DMS79 treated with DMSO at 0.1 percent for 48 hours (cell line): ENCODE measurements at regions not wholly inside any gene's neighbourhood (a gene's known extent, or its start where the extent isn't known, plus 50 kb on each side); places are given as distances from the start of the nearest gene placed in this dataset.
"Not testable (repeated sequence)": the region's sequence is repeated elsewhere in the genome, so short reads cannot be mapped to it uniquely, and the experiment has no call there.

ENCODE experiments used
- DNase-seq: peaks from one replicate; lab custom pipeline; 2025; lab: John Stamatoyannopoulos, UW

DNA sequence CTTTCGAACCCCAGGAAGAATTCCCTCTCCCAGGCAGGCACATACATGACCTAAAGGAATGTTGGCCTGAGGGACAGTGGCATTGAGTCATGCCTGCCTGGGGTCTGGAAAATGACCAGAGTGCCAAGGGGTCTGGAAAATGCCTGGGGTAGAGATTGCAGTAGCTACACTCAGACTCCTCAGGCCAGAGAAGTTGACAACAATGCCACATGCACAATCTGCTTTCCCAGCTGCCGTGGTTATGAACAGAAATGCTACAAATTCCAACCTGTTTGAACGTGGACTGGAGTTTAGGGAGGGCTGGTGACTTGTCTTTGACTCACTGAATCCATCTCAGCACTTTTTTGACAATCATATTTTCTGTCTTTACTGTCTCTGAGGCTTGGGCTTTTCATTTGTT, 250.0 kb downstream of the ABCC12 start:
- no peak for DNase-seq

DNA sequence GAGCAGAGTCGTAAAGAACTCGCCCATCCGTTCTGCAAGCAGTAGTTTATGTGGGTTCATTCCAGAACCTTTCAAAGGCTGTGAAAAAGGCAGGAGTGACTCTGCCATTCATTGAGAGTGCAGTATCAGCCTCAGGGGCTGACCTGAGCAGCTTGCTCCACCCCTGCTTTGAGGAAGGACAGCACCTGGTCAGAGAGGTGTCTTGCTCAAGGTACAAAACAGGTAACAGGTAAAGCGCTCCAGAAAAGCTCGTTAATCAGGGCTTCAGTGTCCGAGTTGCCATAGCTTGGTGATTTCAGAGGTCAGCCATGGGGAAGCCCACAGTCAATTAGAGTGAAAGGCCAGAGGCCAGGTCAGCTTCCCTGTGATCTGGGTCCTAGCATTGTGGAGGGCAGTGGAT, 251.1 kb downstream of the ABCC12 start:
- no peak for DNase-seq

DNA sequence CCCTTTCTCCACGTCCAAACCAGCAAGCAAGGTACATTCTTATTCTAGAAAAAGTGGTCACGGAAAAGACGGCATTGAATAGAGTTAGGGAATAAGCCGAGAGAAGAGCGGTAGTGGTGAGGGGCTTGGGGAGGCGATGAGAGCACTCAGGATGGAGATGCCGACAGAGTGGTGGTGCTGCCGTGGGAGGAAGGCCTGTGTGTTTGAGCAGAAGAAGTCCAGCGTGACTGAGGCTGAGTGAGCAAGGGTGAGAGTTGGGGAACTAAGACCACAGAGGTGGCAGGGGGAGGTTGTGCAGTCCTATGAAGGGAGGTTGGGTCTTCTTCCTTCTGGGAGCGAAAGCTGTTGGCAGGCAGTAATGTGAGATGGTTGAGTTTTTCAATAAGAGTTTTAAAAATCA, 252.3 kb downstream of the ABCC12 start:
- DNase-seq, result no peak

DNA sequence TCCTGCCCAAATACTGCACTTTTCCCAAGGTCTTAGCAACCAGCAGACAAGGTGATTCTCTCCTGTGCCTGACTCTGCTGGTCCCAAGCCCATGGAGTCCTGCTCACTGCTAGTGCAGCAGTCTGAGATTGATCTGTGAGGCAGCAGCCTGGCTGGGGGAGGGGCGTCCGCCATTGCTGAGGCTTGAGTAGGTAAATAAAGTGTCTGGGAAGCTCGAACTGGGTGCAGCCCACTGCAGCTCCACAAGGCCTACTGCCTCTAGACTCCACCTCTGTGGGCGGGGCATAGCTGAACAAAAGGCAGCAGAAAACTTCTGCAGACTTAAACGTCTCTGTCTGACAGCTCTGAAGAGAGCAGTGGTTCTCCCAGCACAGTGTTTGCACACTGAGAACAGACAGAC, 258.7 kb downstream of the ABCC12 start:
- not testable (repeated sequence) for DNase-seq

DNA sequence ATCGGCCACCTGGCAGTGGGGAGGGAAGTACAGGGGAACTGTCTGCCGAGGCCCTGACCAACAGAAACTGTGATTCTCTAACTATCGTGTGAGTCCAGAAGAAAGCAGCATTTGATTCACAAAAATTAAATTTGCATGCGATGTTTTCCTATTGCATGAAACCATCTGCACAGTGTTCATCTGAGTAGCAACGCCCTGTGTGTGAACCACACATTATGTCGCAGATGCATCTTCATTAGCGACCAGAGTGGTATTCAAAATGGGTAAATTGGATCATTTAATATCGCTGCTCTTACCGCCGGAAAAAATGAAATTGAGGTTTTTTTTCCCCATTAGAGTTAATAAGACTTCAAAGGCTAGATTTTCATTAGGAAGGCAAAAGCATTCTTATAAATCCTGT, 260.6 kb downstream of the ABCC12 start:
- DNase-seq, result no peak

DNA sequence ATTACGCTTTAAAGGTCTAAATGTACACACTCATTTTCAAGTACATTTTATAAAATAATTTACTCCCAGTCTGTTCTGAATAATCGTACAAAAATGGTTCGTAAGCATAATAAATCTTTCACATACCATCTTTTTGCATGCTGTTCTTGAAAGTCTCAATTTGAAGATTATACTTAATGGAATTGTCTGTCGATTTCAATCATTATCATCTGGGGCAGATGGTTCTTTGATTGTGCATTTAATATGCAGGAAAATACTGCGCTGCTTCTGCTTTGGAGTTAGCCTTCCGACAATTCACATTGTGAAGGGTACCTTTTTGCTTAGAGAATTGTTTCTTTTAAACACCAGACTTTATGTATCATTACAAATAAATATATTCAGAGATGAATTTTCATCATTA, 262.8 kb downstream of the ABCC12 start:
- no peak for DNase-seq

DNA sequence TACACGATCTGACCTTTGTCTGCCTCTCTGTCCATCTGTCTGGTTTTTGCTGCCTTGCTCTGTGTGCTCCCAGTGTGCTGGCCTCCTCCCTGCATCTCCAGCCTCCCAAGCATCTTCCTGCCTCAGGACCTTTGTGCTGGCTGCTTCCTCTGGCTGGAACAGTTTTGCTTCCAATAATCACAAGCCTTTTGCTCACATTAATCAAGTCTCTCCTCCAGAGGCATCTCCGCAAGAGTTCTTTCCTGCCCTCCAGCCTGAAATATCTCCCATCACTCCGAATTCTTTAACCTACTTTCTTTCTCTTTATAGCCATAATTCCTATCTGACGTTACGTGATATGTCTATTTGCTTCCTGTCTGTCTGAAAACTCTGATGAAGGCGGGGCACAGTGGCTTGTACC, 267.1 kb downstream of the ABCC12 start:
- DNase-seq, result no peak

DNA sequence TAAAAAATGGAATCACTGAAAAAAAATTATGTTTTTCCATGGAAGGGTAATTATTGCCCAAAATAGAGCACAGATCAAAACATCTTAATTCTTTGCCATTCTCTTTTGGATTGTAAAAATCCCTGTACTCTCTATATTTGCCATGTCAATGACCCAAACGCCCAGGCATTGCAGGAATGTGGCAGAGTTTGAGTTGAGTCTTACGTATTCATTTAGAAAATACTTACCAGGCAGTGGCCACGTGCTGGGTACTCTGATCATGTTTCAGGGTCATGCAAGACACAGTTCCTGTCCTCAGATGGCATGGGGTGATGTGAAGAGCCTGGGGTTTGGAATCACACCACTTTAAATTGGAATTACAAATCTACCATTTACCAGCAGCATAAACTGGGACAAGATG, 267.7 kb downstream of the ABCC12 start:
- DNase-seq, result no peak

DNA sequence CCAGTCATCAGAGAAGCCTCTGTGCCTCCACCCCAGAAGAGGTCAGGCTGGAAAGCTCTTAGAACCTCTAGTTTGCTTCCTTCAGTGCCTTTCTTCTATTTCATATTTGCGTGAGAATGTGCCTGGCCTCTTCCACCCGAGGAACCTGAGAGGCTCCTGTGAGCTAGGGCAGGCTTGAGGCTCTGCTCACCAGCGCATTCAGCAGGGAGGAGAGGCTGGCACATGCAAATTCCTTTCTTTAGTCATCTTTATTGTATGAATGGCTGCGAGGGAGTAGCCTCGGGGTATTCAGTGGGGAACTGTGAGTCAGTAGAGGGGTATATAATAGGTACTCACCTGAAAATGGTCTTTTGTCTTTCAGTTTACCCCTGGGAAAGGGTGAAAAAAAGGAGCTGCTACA, 268.3 kb downstream of the ABCC12 start:
- DNase-seq, result no peak

DNA sequence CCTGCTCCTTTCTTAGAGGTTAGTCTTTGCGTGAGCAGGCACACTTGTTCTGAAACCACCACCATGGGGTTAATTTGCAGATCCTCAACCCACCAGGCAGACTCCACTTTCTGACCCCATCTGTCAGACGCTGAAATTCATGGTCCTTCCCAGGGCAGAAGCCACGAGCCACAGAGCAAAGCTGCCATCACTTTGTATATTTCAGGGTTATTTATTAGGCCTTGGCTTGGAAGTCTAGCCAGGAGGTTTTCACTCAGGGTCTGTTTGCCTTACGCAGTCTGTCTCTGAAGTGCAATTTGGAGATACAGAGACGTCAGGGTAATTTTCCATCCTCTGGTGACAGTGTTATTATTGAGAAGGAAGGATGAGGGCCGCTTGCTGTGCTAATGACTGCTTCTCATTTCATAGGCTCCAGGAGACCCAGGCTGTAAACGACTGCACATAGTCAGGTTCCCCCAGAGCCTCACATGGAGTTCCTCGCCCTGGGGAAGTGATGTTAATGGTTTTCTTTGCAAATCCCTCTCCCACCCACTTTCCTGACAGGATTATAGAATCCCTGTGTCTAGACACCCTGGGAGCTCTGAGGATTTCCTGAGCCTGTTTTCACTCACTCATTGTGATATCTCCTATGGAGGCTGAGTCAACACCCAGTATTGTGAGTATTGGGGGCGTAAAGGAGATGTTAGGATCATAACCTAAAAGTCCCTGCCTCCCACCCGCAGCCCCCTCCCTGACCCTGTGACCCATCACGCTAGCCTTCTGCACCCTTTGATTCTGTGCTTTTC, 269.0 kb downstream of the ABCC12 start:
- DNase-seq, result no peak

DNA sequence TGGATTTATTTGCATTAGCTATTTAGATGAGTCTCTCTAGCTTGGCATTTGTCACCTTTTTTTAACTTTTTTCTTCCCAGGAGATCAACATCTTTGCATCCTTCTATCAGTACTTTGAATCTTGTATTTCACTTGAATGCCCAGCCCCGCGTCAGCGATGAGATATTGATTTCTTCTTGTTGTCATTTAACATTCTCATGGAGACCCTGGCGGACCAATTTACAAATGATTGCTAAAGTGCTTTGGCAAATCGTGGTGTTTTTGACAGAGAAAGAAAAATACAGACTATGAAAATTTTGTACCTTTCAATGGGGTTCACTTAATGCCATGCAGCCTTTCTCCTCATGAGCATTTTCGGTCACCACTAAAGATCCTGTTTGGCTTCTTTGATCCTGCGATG, 269.7 kb downstream of the ABCC12 start:
- DNase-seq, result no peak

DNA sequence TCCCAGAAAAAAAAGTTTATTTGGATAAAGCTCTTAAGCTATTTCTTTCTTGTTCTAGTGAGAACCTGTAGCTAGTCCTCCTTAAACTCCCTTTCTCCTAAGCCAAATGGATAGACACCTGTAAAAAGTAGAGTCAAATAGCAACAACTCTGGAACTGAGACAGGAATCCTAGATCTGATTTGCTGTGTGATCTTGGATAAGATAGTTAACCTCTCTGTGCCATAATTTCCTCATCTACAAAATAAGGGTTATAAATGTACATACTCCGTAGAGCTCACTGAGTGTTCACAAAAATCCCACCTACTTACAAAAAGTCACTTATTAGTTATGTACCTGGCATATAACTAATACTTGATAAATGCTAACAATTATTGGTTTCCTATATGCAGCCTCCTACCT, 270.3 kb downstream of the ABCC12 start:
- DNase-seq, result no peak

DNA sequence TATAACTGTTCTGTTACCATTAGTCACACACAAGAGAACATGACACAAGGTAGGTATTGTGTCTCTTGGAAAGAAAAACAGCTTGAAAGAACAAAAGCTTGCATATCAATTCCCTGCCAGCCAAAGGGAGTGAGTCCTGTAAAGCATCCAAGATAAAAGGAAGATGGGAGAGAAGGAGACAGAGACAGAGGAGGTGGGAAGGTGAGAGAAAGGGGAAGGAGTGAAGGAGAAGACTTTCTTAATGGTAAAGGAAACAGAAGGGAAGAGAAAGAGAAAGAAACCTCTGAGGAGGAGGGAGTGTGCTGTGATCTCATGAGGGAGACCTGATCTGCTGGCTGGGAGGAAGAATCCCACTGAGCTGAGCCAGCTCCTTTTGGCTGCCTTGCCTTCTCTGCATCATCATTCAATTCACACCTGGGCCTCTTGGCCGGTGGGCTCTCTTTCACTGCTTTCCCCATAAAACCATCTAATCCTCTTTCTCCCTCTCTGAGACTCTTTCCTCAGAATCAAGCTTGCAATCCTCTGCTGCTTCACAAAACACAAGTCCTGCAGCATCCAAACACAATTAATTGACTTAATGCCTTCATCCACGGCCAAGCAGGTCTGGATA, 271.6 kb downstream of the ABCC12 start:
- no peak for DNase-seq

DNA sequence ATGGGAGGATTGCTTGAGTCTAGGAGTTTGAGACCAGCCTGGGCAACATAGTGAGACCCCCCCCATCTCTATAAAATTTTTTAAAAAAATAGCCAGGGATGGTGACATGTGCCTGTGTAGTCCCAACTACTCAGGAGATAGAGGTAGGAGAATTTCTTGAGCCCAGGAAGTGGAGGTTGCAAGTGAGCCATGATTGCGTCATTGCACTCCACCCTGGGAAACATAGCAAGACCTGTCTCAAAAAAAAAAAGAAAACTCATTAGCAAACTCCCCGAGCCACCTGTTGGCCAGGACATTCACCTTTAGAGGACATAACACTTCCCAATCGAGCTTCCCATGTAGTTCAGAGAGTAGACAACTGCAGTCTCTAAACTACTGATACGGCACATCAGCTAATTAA, 274.2 kb downstream of the ABCC12 start:
- DNase-seq, result no peak

DNA sequence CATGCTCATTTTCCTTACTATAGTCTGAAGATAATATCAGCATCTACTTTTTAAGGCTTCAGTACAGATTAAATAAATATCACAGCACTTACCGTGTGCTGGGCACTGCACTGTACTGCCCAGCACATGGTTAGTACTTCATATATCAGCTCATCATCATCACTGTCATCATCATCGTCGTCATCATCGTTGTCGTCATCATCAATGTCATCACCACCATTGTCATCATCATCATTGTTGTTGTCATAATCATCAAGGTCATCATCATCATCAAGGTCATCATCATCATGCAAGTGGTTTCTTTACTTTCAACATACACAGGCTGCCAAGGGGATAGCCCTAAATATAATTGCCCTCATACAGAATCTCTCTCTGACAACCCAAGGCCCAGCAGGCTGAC, 275.1 kb downstream of the ABCC12 start:
- no peak for DNase-seq

DNA sequence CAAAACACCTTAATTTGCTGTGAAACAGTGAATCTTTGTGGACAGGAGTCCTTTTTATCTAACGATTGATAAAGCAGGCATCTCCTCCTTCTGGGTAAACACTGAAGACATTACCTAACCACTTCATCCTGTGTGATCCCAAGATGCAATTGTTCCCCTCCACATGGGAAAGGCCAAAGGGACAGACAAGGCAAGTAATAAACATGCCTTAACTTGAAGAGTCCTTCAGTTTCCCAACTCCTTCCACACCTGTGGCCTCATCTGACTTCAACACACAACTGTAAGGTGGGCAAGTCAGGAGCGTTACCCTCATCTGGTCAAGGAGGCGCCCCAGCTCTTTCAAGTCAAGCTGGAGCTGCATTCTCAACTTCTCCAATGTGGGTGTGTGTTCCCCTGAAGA, 278.6 kb downstream of the ABCC12 start:
- DNase-seq, result no peak

DNA sequence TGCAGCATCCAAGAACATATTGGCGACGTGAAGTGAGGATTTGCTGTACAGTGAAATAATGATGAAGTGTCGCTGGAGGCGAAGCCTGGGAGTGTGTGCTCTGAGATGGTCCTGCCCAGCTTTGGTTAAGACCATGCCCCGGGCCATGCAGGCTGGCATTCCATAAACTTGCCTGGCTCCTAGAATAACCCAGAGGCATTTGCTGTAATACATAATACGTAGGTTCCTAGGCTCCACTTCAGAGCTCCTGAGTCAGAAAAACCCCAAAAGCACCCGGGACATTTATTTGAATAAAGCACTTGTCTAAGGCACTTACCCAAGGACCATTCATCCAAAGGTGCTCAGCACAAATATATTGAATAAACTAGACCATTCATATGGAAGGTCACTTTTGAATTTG, 279.3 kb downstream of the ABCC12 start:
- DNase-seq, result no peak

DNA sequence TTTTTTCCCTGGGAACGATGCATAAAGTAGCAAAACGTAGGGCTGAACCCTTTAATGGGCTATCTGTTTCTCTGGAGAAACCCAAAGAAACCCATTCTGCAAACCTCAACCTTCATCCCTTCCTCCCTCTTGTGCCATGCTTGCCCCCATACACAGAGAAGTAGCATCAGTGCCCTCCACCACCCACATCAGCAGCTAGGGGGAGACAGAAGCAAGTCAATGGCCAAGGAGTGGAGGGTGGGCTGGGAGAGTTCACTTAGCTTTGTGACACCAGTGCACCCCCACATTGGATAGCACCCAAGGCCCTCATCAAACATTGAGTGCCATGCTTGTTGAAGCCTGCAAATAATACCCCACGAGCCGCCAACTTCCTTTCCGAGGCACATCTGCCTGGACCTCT, 282.4 kb downstream of the ABCC12 start:
- DNase-seq, result no peak

DNA sequence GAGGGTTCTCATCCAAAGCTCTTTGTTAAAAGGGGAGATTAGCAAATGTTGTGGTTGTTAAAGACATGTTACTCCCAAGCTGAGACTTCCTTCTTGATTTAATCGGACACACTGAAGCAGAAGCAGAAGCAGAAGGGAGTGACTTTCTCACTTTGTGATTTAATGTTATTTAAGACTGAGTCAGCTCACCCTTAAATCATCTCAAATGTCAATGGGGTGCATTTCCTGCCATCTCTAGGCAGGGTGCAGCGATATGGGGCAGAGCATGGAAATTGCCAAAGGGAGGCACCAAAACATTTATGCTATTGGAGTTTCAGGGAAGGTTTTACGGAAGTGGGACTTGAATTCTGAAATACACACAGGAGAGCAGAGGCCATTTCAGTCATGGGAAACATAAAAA, 283.6 kb downstream of the ABCC12 start:
- no peak for DNase-seq

DNA sequence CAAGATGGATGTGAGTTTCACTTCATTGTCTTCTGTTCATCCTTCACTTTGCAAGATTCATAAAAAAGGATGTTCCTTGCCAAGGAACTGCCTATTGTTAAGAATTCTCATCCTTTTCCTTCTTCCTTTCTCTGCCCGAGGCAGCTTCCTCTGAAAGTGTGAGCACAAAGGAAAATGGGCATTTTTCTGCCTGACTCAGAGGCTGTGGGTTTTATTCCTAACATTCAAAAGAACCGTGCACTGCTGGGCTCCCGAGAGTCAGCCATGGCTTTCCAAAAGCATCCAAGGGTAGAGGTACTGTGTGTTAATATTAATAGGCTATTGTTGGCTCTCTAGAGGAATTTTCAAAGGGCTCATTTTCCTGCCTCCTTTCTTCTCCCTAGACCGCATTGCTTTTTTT, 289.4 kb downstream of the ABCC12 start:
- DNase-seq, result no peak

DNA sequence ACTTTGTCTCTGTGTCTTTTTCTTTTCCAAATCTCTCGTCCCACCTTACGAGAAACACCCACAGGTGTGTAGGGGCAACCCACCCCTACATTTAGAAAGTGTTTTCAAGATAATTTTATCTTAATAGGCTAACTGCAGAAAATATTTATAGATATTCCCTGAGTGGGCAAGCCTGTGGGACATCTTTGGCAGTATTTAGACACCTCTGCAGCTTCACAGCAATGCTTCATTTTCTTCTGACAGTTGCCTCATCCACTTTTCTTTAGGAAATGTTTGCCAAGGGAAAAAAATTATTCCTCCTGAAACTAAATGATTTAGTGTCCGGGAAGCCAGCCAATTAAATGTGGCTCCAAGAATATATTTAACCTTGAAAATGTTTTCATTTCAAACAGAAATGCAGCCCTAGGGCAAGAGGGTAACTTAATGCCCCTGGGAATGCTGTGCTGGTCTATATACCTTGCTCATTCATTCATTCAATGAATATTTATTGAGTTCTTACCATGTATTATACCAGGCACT, 290.4 kb downstream of the ABCC12 start:
- no peak for DNase-seq

DNA sequence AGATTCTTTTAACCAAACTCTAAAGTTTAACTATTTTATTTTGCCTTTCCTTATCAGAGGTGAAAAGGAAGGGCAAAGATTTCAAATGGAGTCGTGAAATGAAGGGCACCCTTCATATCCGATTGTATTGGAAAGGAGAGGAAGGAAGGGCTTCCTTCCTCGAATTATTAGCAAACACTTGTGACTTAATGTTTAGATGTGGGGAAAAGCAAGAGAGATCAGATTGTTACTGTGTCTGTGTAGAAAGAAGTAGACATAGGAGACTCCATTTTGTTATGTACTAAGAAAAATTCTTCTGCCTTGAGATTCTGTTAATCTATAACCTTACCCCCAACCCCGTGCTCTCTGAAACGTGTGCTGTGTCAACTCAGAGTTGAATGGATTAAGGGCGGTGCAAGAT, 291.5 kb downstream of the ABCC12 start:
- not testable (repeated sequence) for DNase-seq

DNA sequence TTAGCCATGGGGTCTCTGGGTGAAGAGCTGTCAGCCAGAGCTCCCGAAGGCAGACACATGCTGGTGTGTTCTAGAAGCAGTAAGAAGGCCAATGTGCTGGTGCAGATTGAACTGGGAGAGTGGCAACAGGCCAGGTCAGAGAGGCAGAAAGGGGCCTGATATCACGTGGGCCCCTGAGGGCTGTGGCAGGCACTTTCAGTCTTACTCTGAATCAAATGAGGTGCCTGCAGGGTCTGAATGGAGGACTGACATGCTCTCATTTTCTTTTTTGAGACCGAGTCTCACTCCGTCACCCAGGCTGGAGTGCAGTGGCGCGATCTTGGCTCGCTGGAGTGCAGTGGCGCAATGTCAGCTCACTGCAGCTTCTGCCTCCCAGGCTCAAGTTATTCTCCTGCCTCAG, 293.8 kb downstream of the ABCC12 start:
- no peak for DNase-seq
